ENCODE measurements at regions not wholly inside any gene's neighbourhood (a gene's known extent, or its start where the extent isn't known, plus 50 kb on each side); places are given as distances from the start of the nearest gene placed in this dataset.

DNA sequence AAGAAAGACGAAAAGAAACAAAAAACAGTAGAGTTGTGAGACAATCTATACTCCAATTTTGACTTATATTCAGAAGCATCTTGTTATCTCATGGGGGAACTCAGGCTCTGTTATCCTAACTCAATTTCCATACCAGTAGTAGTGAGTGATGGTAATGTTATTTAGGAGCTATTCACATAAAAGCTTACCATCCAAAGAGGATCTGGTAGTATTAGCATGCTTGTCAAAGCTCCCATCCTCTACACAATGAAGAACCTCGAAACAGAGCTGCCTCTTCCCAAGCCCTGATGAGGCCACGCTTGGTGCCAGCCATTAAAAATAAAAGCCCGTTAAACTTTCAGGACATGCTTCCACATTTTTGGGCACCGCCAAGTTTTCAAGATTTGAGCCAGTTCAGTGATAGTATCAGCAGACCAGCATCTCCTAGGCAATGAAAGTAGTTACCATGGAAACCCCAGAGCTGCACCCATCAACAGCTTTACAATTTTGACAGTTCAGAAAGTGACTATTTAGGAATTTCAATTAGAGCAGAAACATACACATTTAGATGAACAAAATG lies 173.3 kb downstream of the CD83 start:
- TF ChIP-seq, protein P1, sequence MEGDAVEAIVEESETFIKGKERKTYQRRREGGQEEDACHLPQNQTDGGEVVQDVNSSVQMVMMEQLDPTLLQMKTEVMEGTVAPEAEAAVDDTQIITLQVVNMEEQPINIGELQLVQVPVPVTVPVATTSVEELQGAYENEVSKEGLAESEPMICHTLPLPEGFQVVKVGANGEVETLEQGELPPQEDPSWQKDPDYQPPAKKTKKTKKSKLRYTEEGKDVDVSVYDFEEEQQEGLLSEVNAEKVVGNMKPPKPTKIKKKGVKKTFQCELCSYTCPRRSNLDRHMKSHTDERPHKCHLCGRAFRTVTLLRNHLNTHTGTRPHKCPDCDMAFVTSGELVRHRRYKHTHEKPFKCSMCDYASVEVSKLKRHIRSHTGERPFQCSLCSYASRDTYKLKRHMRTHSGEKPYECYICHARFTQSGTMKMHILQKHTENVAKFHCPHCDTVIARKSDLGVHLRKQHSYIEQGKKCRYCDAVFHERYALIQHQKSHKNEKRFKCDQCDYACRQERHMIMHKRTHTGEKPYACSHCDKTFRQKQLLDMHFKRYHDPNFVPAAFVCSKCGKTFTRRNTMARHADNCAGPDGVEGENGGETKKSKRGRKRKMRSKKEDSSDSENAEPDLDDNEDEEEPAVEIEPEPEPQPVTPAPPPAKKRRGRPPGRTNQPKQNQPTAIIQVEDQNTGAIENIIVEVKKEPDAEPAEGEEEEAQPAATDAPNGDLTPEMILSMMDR (IDR thresholded peaks at IDR 0.05; ENCODE audit: insufficient read depth, low read depth, low read length), result no peak
- TF ChIP-seq EZH2 (IDR thresholded peaks at IDR 0.05; ENCODE audit: insufficient read depth, low read length), result no peak
